Smooth muscle cell (in vitro differentiated cells): ENCODE measurements at regions not wholly inside any gene's neighbourhood (a gene's known extent, or its start where the extent isn't known, plus 50 kb on each side); places are given as distances from the start of the nearest gene placed in this dataset.

Experiments used
- DNase-seq: peaks from one replicate; lab custom pipeline; 2025; ENCODE audit not compliant: unreplicated experiment; lab: John Stamatoyannopoulos, UW
- H2AFZ ChIP-seq: fragments of 200-600 bp; sonication (generic); 2 replicates; pipeline ENCODE4 v1.6.0; 2016; ENCODE audit warnings: antibody characterized with exemption, low read depth, mild to moderate bottlenecking
- H3F3A ChIP-seq: fragments of 200-600 bp; sonication (generic); 2 replicates; pipeline ENCODE4 v1.6.0; 2017; ENCODE audit warnings: antibody characterized with exemption, low read depth
- H3K27ac ChIP-seq: fragments of 200-600 bp; sonication (generic); 2 replicates; pipeline ENCODE4 v1.5.1; 2016; ENCODE audit warnings: low read depth, mild to moderate bottlenecking
- H3K27me3 ChIP-seq: fragments of 200-600 bp; sonication (generic); 2 replicates; pipeline ENCODE4 v1.6.1; 2016; ENCODE audit warnings: low read depth, mild to moderate bottlenecking
- H3K36me3 ChIP-seq: fragments of 200-600 bp; sonication (generic); 2 replicates; pipeline ENCODE4 v1.5.1; 2016; ENCODE audit warnings: low read depth
- H3K4me1 ChIP-seq: fragments of 200-600 bp; sonication (generic); 2 replicates; pipeline ENCODE4 v1.5.1; 2016; ENCODE audit warnings: low read depth
- H3K4me2 ChIP-seq: fragments of 200-600 bp; sonication (generic); 2 replicates; pipeline ENCODE4 v1.6.0; 2016; ENCODE audit warnings: mild to moderate bottlenecking
- H3K4me3 ChIP-seq: fragments of 200-600 bp; sonication (generic); 2 replicates; pipeline ENCODE4 v1.5.1; 2016; ENCODE audit warnings: mild to moderate bottlenecking
- H3K79me2 ChIP-seq: fragments of 200-600 bp; sonication (generic); 2 replicates; pipeline ENCODE4 v1.6.0; 2016; ENCODE audit warnings: low read depth, mild to moderate bottlenecking
- H3K9ac ChIP-seq: fragments of 200-600 bp; sonication (generic); 2 replicates; pipeline ENCODE4 v1.6.0; 2016; ENCODE audit warnings: low read depth
- H3K9me3 ChIP-seq: fragments of 200-600 bp; sonication (generic); replicated peaks from 2 replicates; pipeline ENCODE4 v1.5.1; 2016; ENCODE audit warnings: low read depth
- H4K20me1 ChIP-seq: fragments of 200-600 bp; sonication (generic); 2 replicates; pipeline ENCODE4 v1.6.0; 2016; ENCODE audit warnings: low read depth
- CTCF ChIP-seq: fragments of 200-600 bp; sonication (generic); IDR thresholded peaks from 2 replicates; pipeline ENCODE4 v1.5.1; 2017; ENCODE audit warnings: borderline replicate concordance, mild to moderate bottlenecking, antibody characterized with exemption; ENCODE audit not compliant: insufficient read depth, poor library complexity, severe bottlenecking
- WGBS: methylation state at CpG from one replicate; pipeline ENCODE4 v1.1.7; 2016; ENCODE audit warnings: low lambda C conversion rate; 5-methylcytosine and 5-hydroxymethylcytosine counted together

- Histone ChIP-seq H3K27ac (no peak overlapping the region), H4K20me1 (no peaks in the 10 kb centered on the region), H3K9me3 (no peaks in the 10 kb centered on the region), H3K27me3 (peaks cover 5% of the 10 kb centered on the region), H3K4me3 (no peak overlapping the region), H3F3A (no peaks in the 10 kb centered on the region), H3K4me1 (no peaks in the 10 kb centered on the region), H3K79me2 (no peaks in the 10 kb centered on the region), H3K4me2 (peak overlapping the region; percentile 4), H3K9ac (no peak overlapping the region), H2AFZ (no peak overlapping the region), H3K36me3 (no peaks in the 10 kb centered on the region)
- DNase-seq: no peak
- WGBS: 90% methylated on average over 1 of the region's 1 CpG
- no peak for TF ChIP-seq CTCF
These were observed 214.9 kb upstream of the UGT8 start for GRCh38 chr4:114383721-114384120.

GRCh38 chr4:114384629-114385028, 214.0 kb upstream of the UGT8 start:
- no peaks in the 10 kb centered on the region for H4K20me1 ChIP-seq
- H3K4me2 ChIP-seq: no peak overlapping the region
- no peaks in the 10 kb centered on the region for H3K9me3 ChIP-seq
- peaks cover 6% of the 10 kb centered on the region for H3K27me3 ChIP-seq
- H3K4me3 ChIP-seq: no peak overlapping the region
- 18% methylated on average over 4 of the region's 4 CpGs for WGBS
- no peaks in the 10 kb centered on the region for H3K4me1 ChIP-seq
- H3K27ac ChIP-seq: no peak overlapping the region
- no peak overlapping the region for H3K9ac ChIP-seq
- no peak overlapping the region for H2AFZ ChIP-seq
- H3F3A ChIP-seq: no peaks in the 10 kb centered on the region
- H3K79me2 ChIP-seq: no peaks in the 10 kb centered on the region
- no peaks in the 10 kb centered on the region for H3K36me3 ChIP-seq
- peak; percentile 60 for TF ChIP-seq CTCF
- no peak for DNase-seq

- no peaks in the 10 kb centered on the region for H3K4me1 ChIP-seq
These were observed 213.2 kb upstream of the UGT8 start for GRCh38 chr4:114385195-114385985.

More at GRCh38 chr4:114385195-114385985, 213.2 kb upstream of the UGT8 start:
- Histone ChIP-seq H3K79me2 (no peaks in the 10 kb centered on the region), H3K4me3 (no peak overlapping the region), H3K27ac (no peak overlapping the region), H3F3A (no peaks in the 10 kb centered on the region), H3K27me3 (peaks cover 6% of the 10 kb centered on the region), H4K20me1 (no peaks in the 10 kb centered on the region), H3K4me2 (no peak overlapping the region), H3K36me3 (no peaks in the 10 kb centered on the region), H3K9me3 (no peaks in the 10 kb centered on the region), H3K9ac (no peak overlapping the region), H2AFZ (no peak overlapping the region)
- DNase-seq: no peak
- TF ChIP-seq CTCF: no peak
- WGBS: 77% methylated on average over 9 of the region's 9 CpGs
